ENCODE measurements at regions not wholly inside any gene's neighbourhood (a gene's known extent, or its start where the extent isn't known, plus 50 kb on each side); places are given as distances from the start of the nearest gene placed in this dataset.

GRCh38 chr1:228978484-228979324, 243.4 kb downstream of the RHOU start:
- no peak overlapping the region for H2AFZ ChIP-seq (ENCODE audit: low read depth, low read length)
- no peaks in the 10 kb centered on the region for H4K20me1 ChIP-seq (ENCODE audit: insufficient read depth)
- no peaks in the 10 kb centered on the region for H3K79me2 ChIP-seq (replicated peaks; ENCODE audit: insufficient read depth, low read length)
- H3K9ac ChIP-seq (ENCODE audit: low read length): no peak overlapping the region
- no peak overlapping the region for H3K4me3 ChIP-seq (ENCODE audit: low read length)
- no peaks in the 10 kb centered on the region for H3F3A ChIP-seq (ENCODE audit: insufficient read depth, low read length, poor library complexity, severe bottlenecking)
- H3K9me3 ChIP-seq (ENCODE audit: low read length): no peaks in the 10 kb centered on the region
- no peaks in the 10 kb centered on the region for H3K9me2 ChIP-seq (ENCODE audit: insufficient read depth, low read length)
- no peak overlapping the region for H3K27ac ChIP-seq (ENCODE audit: low read length)
- TF ChIP-seq CTCF (IDR thresholded peaks at IDR 0.05; ENCODE audit: poor library complexity, severe bottlenecking) (no peak), REST (IDR thresholded peaks at IDR 0.05; ENCODE audit: borderline replicate concordance) (no peak), RAD21 (conservative IDR thresholded peaks at IDR 0.05) (no peak), TAF1 (IDR thresholded peaks at IDR 0.05; ENCODE audit: low read depth) (no peak), POLR2AphosphoS5 (IDR thresholded peaks at IDR 0.05) (no peak), MXI1 (conservative IDR thresholded peaks at IDR 0.05; ENCODE audit: poor library complexity, severe bottlenecking) (no peak), EP300 (conservative IDR thresholded peaks at IDR 0.05; ENCODE audit: poor library complexity, severe bottlenecking) (no peak), EZH2 (IDR thresholded peaks at IDR 0.05; ENCODE audit: borderline replicate concordance, insufficient read depth, low read length, poor library complexity, severe bottlenecking) (no peak)
- no peaks in the 10 kb centered on the region for H3K27me3 ChIP-seq (ENCODE audit: insufficient read depth, low read depth, low read length)
- no peaks in the 10 kb centered on the region for H3K36me3 ChIP-seq (ENCODE audit: insufficient read depth, low read length)
- no peak overlapping the region for H3K4me2 ChIP-seq (ENCODE audit: low read length)

- TF ChIP-seq EP300 (conservative IDR thresholded peaks at IDR 0.05; ENCODE audit: poor library complexity, severe bottlenecking): no peak
- no peak for TF ChIP-seq POLR2AphosphoS5 (IDR thresholded peaks at IDR 0.05)
- no peak for TF ChIP-seq MXI1 (conservative IDR thresholded peaks at IDR 0.05; ENCODE audit: poor library complexity, severe bottlenecking)
- no peak for TF ChIP-seq RAD21 (conservative IDR thresholded peaks at IDR 0.05)
- TF ChIP-seq CTCF (IDR thresholded peaks at IDR 0.05; ENCODE audit: poor library complexity, severe bottlenecking): no peak
- no peak for TF ChIP-seq TAF1 (IDR thresholded peaks at IDR 0.05; ENCODE audit: low read depth)
- TF ChIP-seq REST (IDR thresholded peaks at IDR 0.05; ENCODE audit: borderline replicate concordance): no peak
- no peak for TF ChIP-seq SMC3 (conservative IDR thresholded peaks at IDR 0.05; ENCODE audit: poor library complexity)
- no peak for TF ChIP-seq EZH2 (IDR thresholded peaks at IDR 0.05; ENCODE audit: borderline replicate concordance, insufficient read depth, low read length, poor library complexity, severe bottlenecking)
- Histone ChIP-seq H2AFZ (ENCODE audit: low read depth, low read length) (no peak overlapping the region), H3K27me3 (ENCODE audit: insufficient read depth, low read depth, low read length) (no peaks in the 10 kb centered on the region), H4K20me1 (ENCODE audit: insufficient read depth) (no peaks in the 10 kb centered on the region), H3K36me3 (ENCODE audit: insufficient read depth, low read length) (no peaks in the 10 kb centered on the region), H3K4me3 (ENCODE audit: low read length) (no peak overlapping the region), H3K79me2 (replicated peaks; ENCODE audit: insufficient read depth, low read length) (no peaks in the 10 kb centered on the region), H3K27ac (ENCODE audit: low read length) (no peak overlapping the region), H3F3A (ENCODE audit: insufficient read depth, low read length, poor library complexity, severe bottlenecking) (no peaks in the 10 kb centered on the region), H3K9me3 (ENCODE audit: low read length) (no peaks in the 10 kb centered on the region), H3K9ac (ENCODE audit: low read length) (no peak overlapping the region), H3K9me2 (ENCODE audit: insufficient read depth, low read length) (no peaks in the 10 kb centered on the region), H3K4me2 (ENCODE audit: low read length) (no peak overlapping the region)
Measured at GRCh38 chr1:228979325-228979699, 244.0 kb downstream of the RHOU start.
